Esophagus (tissue), 2 donors: ENCODE measurements at regions not wholly inside any gene's neighbourhood (a gene's known extent, or its start where the extent isn't known, plus 50 kb on each side); places are given as distances from the start of the nearest gene placed in this dataset.
A peak's percentile ranks its signal among the peaks of the same experiment; 100 is the strongest.

Experiments used
- H3K27ac ChIP-seq, 2 donors: one replicate each; pipeline ENCODE4 v1.5.1; 2013; ENCODE audit warnings: low read depth in 2 of 2, mild to moderate bottlenecking in 2 of 2, inconsistent platforms in 1 of 2, low read length in 1 of 2, moderate library complexity in 1 of 2
- H3K27me3 ChIP-seq, 2 donors: one replicate each; pipeline ENCODE4 v1.6.1; 2013; ENCODE audit warnings: low read length in 2 of 2, control low read depth in 1 of 2, mild to moderate bottlenecking in 1 of 2; ENCODE audit not compliant: insufficient read depth in 2 of 2, control insufficient read depth in 1 of 2
- H3K36me3 ChIP-seq, 2 donors: one replicate each; pipeline ENCODE4 v1.6.1; 2013; ENCODE audit warnings: low read length in 1 of 2; ENCODE audit not compliant: control insufficient read depth in 2 of 2, insufficient read depth in 2 of 2
- H3K4me1 ChIP-seq, 2 donors: one replicate each; pipeline ENCODE4 v1.6.1; 2013; ENCODE audit warnings: low read length in 1 of 2; ENCODE audit not compliant: control insufficient read depth in 2 of 2, insufficient read depth in 2 of 2
- H3K4me3 ChIP-seq, 2 donors: one replicate each; pipeline ENCODE4 v1.5.1; 2013; ENCODE audit warnings: low read length in 2 of 2, mild to moderate bottlenecking in 2 of 2, low read depth in 1 of 2, moderate library complexity in 1 of 2
- H3K9me3 ChIP-seq, 2 donors: one replicate each; pipeline ENCODE4 v1.6.1; 2013; ENCODE audit warnings: mild to moderate bottlenecking in 2 of 2, low read depth in 1 of 2, low read length in 1 of 2, moderate library complexity in 1 of 2; ENCODE audit not compliant: control insufficient read depth in 2 of 2, insufficient read depth in 1 of 2
- WGBS, 2 donors: extraction: QIAGEN DNeasy Blood & Tissue Kit; methylation state at CpG; one replicate each; pipeline ENCODE4 v1.1.7; 2013; 5-methylcytosine and 5-hydroxymethylcytosine counted together
- donor health status: healthy with polysubstance abuse.
- donor health status: Bipolar disorder and iron deficiency.

GRCh38 chr6:9494864-9495263 lies 920.0 kb downstream of the TFAP2A start:
- 34 to 40% methylated on average over 1 of the region's 1 CpG for WGBS, 2 donors
- Histone ChIP-seq H3K36me3 (no peaks in the 10 kb centered on the region), H3K27me3 (no peaks in the 10 kb centered on the region), H3K27ac (no peak overlapping the region), H3K4me1 (no peaks in the 10 kb centered on the region), H3K9me3 (no peaks in the 10 kb centered on the region), H3K4me3 (no peak overlapping the region)

DNA sequence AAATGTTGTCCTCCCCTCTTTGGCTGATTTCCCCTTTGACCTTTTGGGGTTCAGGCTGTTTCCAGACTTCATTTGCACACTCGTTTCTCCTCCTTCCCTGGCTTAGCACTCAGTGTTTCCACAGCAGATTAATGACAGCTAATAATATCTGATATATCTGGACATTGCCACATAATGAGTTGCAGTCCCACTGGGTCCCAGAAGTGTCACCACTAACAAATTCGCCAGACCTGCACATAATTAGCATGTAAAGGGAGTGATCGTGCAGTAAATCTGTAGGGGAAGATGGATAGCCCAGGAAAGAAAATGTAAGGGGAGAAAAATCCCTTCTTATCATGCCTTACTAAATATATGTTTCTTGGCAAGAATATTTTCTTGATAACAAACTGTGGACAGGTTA lies 922.1 kb downstream of the TFAP2A start:
- H3K27me3 ChIP-seq, result no peaks in the 10 kb centered on the region
- H3K9me3 ChIP-seq, result no peaks in the 10 kb centered on the region
- no peak overlapping the region for H3K27ac ChIP-seq
- H3K4me3 ChIP-seq, result no peak overlapping the region
- H3K36me3 ChIP-seq, result no peaks in the 10 kb centered on the region
- WGBS, 2 donors, result 64 to 65% methylated on average over 3 of the region's 3 CpGs
- H3K4me1 ChIP-seq, result no peaks in the 10 kb centered on the region

- no peaks in the 10 kb centered on the region for H3K36me3 ChIP-seq
- no peaks in the 10 kb centered on the region for H3K9me3 ChIP-seq
- 39 to 48% methylated on average over 3 of the region's 3 CpGs for WGBS, 2 donors
- H3K4me3 ChIP-seq, result no peak overlapping the region
- H3K27ac ChIP-seq, result no peak overlapping the region
- H3K27me3 ChIP-seq, result no peaks in the 10 kb centered on the region
- H3K4me1 ChIP-seq, result peaks cover 0 to 3% of the 10 kb centered on the region in 2 donors
Observed at GRCh38 chr6:9487128-9487527, 927.7 kb downstream of the TFAP2A start.

GRCh38 chr6:9485992-9486391 lies 928.9 kb downstream of the TFAP2A start:
- Histone ChIP-seq H3K4me1 (peaks cover 0 to 3% of the 10 kb centered on the region in 2 donors), H3K27ac (no peak overlapping the region), H3K36me3 (no peaks in the 10 kb centered on the region), H3K4me3 (no peak overlapping the region), H3K9me3 (no peaks in the 10 kb centered on the region), H3K27me3 (no peaks in the 10 kb centered on the region)
- 52 to 76% methylated on average over 4 of the region's 4 CpGs for WGBS, 2 donors

DNA sequence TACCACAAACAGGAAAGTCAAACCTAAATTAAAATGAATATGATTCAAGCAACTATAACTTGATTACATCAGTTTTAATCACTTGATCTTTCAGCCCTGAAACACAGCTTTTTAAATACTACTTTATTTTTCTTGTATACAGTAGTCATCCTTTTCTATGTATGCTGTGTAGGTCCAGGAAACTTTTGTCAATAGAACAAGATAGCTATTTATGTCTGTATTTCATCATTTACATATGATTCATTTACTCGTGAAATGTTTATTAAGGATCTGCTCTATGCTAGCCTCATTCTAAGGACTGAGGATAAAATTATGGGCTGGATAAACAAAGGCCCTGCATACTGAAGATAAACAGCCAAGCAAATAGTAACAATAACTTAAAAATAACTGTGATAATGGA lies 930.2 kb downstream of the TFAP2A start:
- 25 to 52% methylated on average over 1 of the region's 1 CpG for WGBS, 2 donors
- no peak overlapping the region for H3K4me3 ChIP-seq
- peaks cover 0 to 3% of the 10 kb centered on the region in 2 donors for H3K4me1 ChIP-seq
- H3K27ac ChIP-seq, result no peak overlapping the region
- H3K9me3 ChIP-seq, result no peaks in the 10 kb centered on the region
- no peaks in the 10 kb centered on the region for H3K27me3 ChIP-seq
- H3K36me3 ChIP-seq, result no peaks in the 10 kb centered on the region

- H3K27ac ChIP-seq, result no peak overlapping the region
- H3K27me3 ChIP-seq, result no peaks in the 10 kb centered on the region
- peaks cover 0 to 3% of the 10 kb centered on the region in 2 donors for H3K4me1 ChIP-seq
- H3K36me3 ChIP-seq, result no peaks in the 10 kb centered on the region
- H3K9me3 ChIP-seq, result no peaks in the 10 kb centered on the region
- no peak overlapping the region for H3K4me3 ChIP-seq
- WGBS, 2 donors, result 66% methylated on average over 3 of the region's 3 CpGs
Observed at GRCh38 chr6:9484091-9484490, 930.8 kb downstream of the TFAP2A start.

- H3K4me1 ChIP-seq, result peaks cover 0 to 3% of the 10 kb centered on the region in 2 donors
- H3K36me3 ChIP-seq, result no peaks in the 10 kb centered on the region
- peak overlapping the region in 1 of 2 donors; percentile 68 for H3K27ac ChIP-seq
- no peak overlapping the region for H3K4me3 ChIP-seq
- WGBS, 2 donors, result 39 to 46% methylated on average over 5 of the region's 5 CpGs
- H3K27me3 ChIP-seq, result no peaks in the 10 kb centered on the region
- H3K9me3 ChIP-seq, result no peaks in the 10 kb centered on the region
Observed at GRCh38 chr6:9482030-9482738, 932.7 kb downstream of the TFAP2A start.

- Histone ChIP-seq H3K9me3 (no peaks in the 10 kb centered on the region), H3K27ac (no peak overlapping the region), H3K4me1 (peaks cover 0 to 3% of the 10 kb centered on the region in 2 donors), H3K36me3 (no peaks in the 10 kb centered on the region), H3K27me3 (no peaks in the 10 kb centered on the region), H3K4me3 (no peak overlapping the region)
- 44 to 53% methylated on average over 7 of the region's 7 CpGs for WGBS, 2 donors
Observed at GRCh38 chr6:9481292-9482029, 933.4 kb downstream of the TFAP2A start.

DNA sequence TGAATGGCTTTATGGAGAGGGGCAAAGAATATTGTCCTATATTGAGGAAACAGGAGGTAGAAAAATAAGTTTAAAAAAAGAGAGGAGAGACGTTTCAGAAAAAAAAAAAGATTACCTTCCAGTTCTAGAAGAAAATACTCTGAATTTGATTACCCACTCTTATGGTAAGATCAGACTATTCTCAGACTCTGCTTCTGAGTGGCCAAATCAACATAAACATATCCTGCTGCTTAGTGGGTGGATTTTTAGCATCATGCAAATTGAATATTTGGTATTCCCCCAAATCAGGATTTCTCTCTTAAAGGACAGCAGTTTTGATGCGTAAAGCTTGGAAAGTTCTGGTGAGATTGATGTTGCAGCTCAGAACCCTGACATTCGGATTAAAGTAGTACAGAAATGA lies 946.6 kb downstream of the TFAP2A start:
- WGBS, 2 donors, result 72 to 75% methylated on average over 3 of the region's 3 CpGs
- no peaks in the 10 kb centered on the region for H3K27me3 ChIP-seq
- no peak overlapping the region for H3K27ac ChIP-seq
- no peaks in the 10 kb centered on the region for H3K36me3 ChIP-seq
- H3K9me3 ChIP-seq, result no peaks in the 10 kb centered on the region
- H3K4me1 ChIP-seq, result no peaks in the 10 kb centered on the region
- H3K4me3 ChIP-seq, result no peak overlapping the region

GRCh38 chr6:9467741-9468140 lies 947.1 kb downstream of the TFAP2A start:
- Histone ChIP-seq H3K9me3 (no peaks in the 10 kb centered on the region), H3K4me3 (no peak overlapping the region), H3K27ac (no peak overlapping the region), H3K27me3 (no peaks in the 10 kb centered on the region), H3K4me1 (no peaks in the 10 kb centered on the region), H3K36me3 (no peaks in the 10 kb centered on the region)
- WGBS, 2 donors, result 74 to 84% methylated on average over 3 of the region's 3 CpGs
